SK-N-SH (cell line): ENCODE measurements at regions not wholly inside any gene's neighbourhood (a gene's known extent, or its start where the extent isn't known, plus 50 kb on each side); places are given as distances from the start of the nearest gene placed in this dataset.

ENCODE experiments used
- CTCF ChIA-PET: fragments of 300-600, 350-600 bp; formaldehyde crosslinking; extraction: SDS; loops from one replicate; lab custom pipeline; 2021; lab: Yijun Ruan, JAX
- POLR2A ChIA-PET: fragments of 350-600 bp; sonication (Branson Sonifier 250); formaldehyde crosslinking; extraction: SDS; loops from one replicate; lab custom pipeline; 2020; ENCODE audit warnings: antibody characterized with exemption, inconsistent platforms; lab: Yijun Ruan, JAX
- DNase-seq: peaks from one replicate; pipeline ENCODE4 v3.0.0; 2012
- H2AFZ ChIP-seq: fragments of 200-600 bp; sonication (generic); 2 replicates; pipeline ENCODE4 v1.8.1; 2016; ENCODE audit warnings: antibody characterized with exemption, mild to moderate bottlenecking, low read depth
- H3F3A ChIP-seq: fragments of 200-600 bp; sonication (generic); replicated peaks from 2 replicates; pipeline ENCODE3; 2016; ENCODE audit warnings: antibody characterized with exemption, mild to moderate bottlenecking; ENCODE audit not compliant: insufficient read depth
- H3K27ac ChIP-seq, 2 experiments: fragments of 200-500 bp in 1 of 2; fragments of 200-600 bp in 1 of 2; sonication (Bioruptor generic) in 1 of 2; sonication (generic), shearing (Covaris generic) in 1 of 2; 2 replicates each; pipeline versions ENCODE4 v1.5.1 to v1.6.1; 2014 to 2016; ENCODE audit warnings: low read depth in 2 of 2, inconsistent platforms in 1 of 2, low read length in 1 of 2, mild to moderate bottlenecking in 1 of 2, mixed read lengths in 1 of 2
- H3K27me3 ChIP-seq: fragments of 200-600 bp; sonication (generic), shearing (Covaris generic); 2 replicates; pipeline ENCODE4 v1.6.1; 2016; ENCODE audit warnings: mixed run types; ENCODE audit not compliant: insufficient read depth
- H3K36me3 ChIP-seq, 2 experiments: fragments of 200-500 bp in 1 of 2; fragments of 200-600 bp in 1 of 2; sonication (Bioruptor generic) in 1 of 2; sonication (generic) in 1 of 2; replicated peaks in 1 of 2; 2 replicates each; pipeline versions ENCODE3 to v1.5.1; 2014 to 2016; ENCODE audit warnings: low read length in 1 of 2, mild to moderate bottlenecking in 1 of 2; ENCODE audit not compliant: insufficient read depth in 2 of 2, control insufficient read depth in 1 of 2
- H3K4me1 ChIP-seq, 2 experiments: fragments of 200-500 bp in 1 of 2; fragments of 200-600 bp in 1 of 2; sonication (Bioruptor generic) in 1 of 2; sonication (generic), shearing (Covaris generic) in 1 of 2; 2 replicates each; pipeline versions ENCODE4 v1.5.1 to v1.6.1; 2014 to 2016; ENCODE audit warnings: low read depth in 1 of 2, low read length in 1 of 2, mixed run types in 1 of 2; ENCODE audit not compliant: insufficient read depth in 2 of 2, control insufficient read depth in 1 of 2
- H3K4me2 ChIP-seq: fragments of 200-600 bp; sonication (generic), shearing (Covaris generic); 2 replicates; pipeline ENCODE4 v1.6.1; 2017; ENCODE audit warnings: mixed run types
- H3K4me3 ChIP-seq, 2 experiments: fragments of 200-500 bp in 1 of 2; fragments of 200-600 bp in 1 of 2; sonication (Bioruptor generic) in 1 of 2; sonication (generic), shearing (Covaris generic) in 1 of 2; 2 replicates each; pipeline versions ENCODE4 v1.5.1 to v1.8.1; 2014 to 2016; ENCODE audit warnings: low read depth in 2 of 2, inconsistent platforms in 1 of 2, low read length in 1 of 2, mild to moderate bottlenecking in 1 of 2, mixed read lengths in 1 of 2, moderate library complexity in 1 of 2
- H3K79me2 ChIP-seq: fragments of 200-600 bp; sonication (generic); 2 replicates; pipeline ENCODE4 v1.8.1; 2017; ENCODE audit warnings: mild to moderate bottlenecking; ENCODE audit not compliant: insufficient read depth
- H3K9ac ChIP-seq: fragments of 200-600 bp; sonication (generic); 2 replicates; pipeline ENCODE4 v1.6.1; 2017; ENCODE audit warnings: mixed run types
- H3K9me2 ChIP-seq: fragments of 200-600 bp; sonication (generic); 2 replicates; pipeline ENCODE4 v1.6.1; 2017; ENCODE audit warnings: mixed run types
- H3K9me3 ChIP-seq: fragments of 200-600 bp; sonication (generic); 2 replicates; pipeline ENCODE4 v1.6.1; 2017; ENCODE audit warnings: mixed run types, mild to moderate bottlenecking, moderate library complexity
- H4K20me1 ChIP-seq: fragments of 200-600 bp; sonication (generic); 2 replicates; pipeline ENCODE4 v1.6.1; 2017; ENCODE audit warnings: mild to moderate bottlenecking, mixed run types; ENCODE audit not compliant: insufficient read depth
- CHD2 ChIP-seq: fragments of 150-350 bp; IDR thresholded peaks from 2 replicates; pipeline ENCODE4 v1.6.1; 2018; ENCODE audit warnings: low read length; ENCODE audit not compliant: partially characterized antibody
- ELF1 ChIP-seq: IDR thresholded peaks from 2 replicates; pipeline ENCODE4 v1.4.0; 2012
- EP300 ChIP-seq, 2 experiments: IDR thresholded peaks; 2 replicates each; pipeline versions ENCODE4 v1.4.0 to v1.6.1; 2012; ENCODE audit warnings: borderline replicate concordance in 1 of 2, low read depth in 1 of 2, low read length in 1 of 2
- EZH2phosphoT487 ChIP-seq: fragments of 200-600 bp; sonication (generic); IDR thresholded peaks from 2 replicates; pipeline ENCODE4 v1.6.1; 2017; ENCODE audit warnings: low read depth, mixed run types, mild to moderate bottlenecking, antibody characterized with exemption, moderate library complexity, borderline replicate concordance
- FOSL2 ChIP-seq: IDR thresholded peaks from 2 replicates; pipeline ENCODE4 v1.4.0; 2012; ENCODE audit warnings: low read depth, mild to moderate bottlenecking, moderate library complexity, borderline replicate concordance
- FOXJ3 ChIP-seq: sonication (generic); formaldehyde crosslinking; IDR thresholded peaks from 2 replicates; pipeline ENCODE4 v1.5.1; 2020; ENCODE audit warnings: mild to moderate bottlenecking, missing genetic modification reagents
- FOXM1 ChIP-seq: IDR thresholded peaks from 2 replicates; pipeline ENCODE4 v1.4.0; 2012; ENCODE audit warnings: low read depth, mild to moderate bottlenecking
- GABPA ChIP-seq: IDR thresholded peaks from 2 replicates; pipeline ENCODE4 v1.4.0; 2012; ENCODE audit warnings: low read depth, mild to moderate bottlenecking
- IRF3 ChIP-seq: fragments of 150-350 bp; IDR thresholded peaks from 2 replicates; pipeline ENCODE4 v1.6.1; 2016; ENCODE audit warnings: mild to moderate bottlenecking, low read depth, low read length
- JUND ChIP-seq: IDR thresholded peaks from 2 replicates; pipeline ENCODE4 v1.4.0; 2012
- MEF2A ChIP-seq: IDR thresholded peaks from 2 replicates; pipeline ENCODE4 v1.4.0; 2012; ENCODE audit warnings: low read depth, borderline replicate concordance
- MXI1 ChIP-seq: IDR thresholded peaks from 2 replicates; pipeline ENCODE4 v1.6.1; 2012; ENCODE audit warnings: mild to moderate bottlenecking, low read depth, low read length, improper control_type of control experiment
- NFIC ChIP-seq: IDR thresholded peaks from 2 replicates; pipeline ENCODE4 v1.4.0; 2012; ENCODE audit warnings: borderline replicate concordance
- NRF1 ChIP-seq: IDR thresholded peaks from 2 replicates; pipeline ENCODE4 v1.6.1; 2012; ENCODE audit warnings: low read depth, mild to moderate bottlenecking, low read length
- PBX3 ChIP-seq: IDR thresholded peaks from 2 replicates; pipeline ENCODE4; 2012
- POLR2AphosphoS5 ChIP-seq: IDR thresholded peaks from 2 replicates; pipeline ENCODE4 v1.6.1; 2012; ENCODE audit warnings: low read depth, low read length
- RFX5 ChIP-seq: IDR thresholded peaks from 2 replicates; pipeline ENCODE4 v1.6.1; 2012; ENCODE audit warnings: mild to moderate bottlenecking, improper control_type of control experiment, low read length
- RXRA ChIP-seq: IDR thresholded peaks from 2 replicates; pipeline ENCODE4 v1.4.0; 2012; ENCODE audit warnings: low read depth, mild to moderate bottlenecking, borderline replicate concordance
- SMC3 ChIP-seq: IDR thresholded peaks from 2 replicates; pipeline ENCODE4 v1.6.1; 2012; ENCODE audit warnings: low read depth, low read length, improper control_type of control experiment
- TAF1 ChIP-seq: IDR thresholded peaks from 2 replicates; pipeline ENCODE4 v1.6.1; 2012; ENCODE audit warnings: low read depth, mild to moderate bottlenecking, low read length, moderate library complexity, borderline replicate concordance
- TCF12 ChIP-seq: IDR thresholded peaks from 2 replicates; pipeline ENCODE4 v1.4.0; 2012
- TEAD4 ChIP-seq: IDR thresholded peaks from 2 replicates; pipeline ENCODE4 v1.4.0; 2012; ENCODE audit warnings: mild to moderate bottlenecking, borderline replicate concordance; ENCODE audit not compliant: insufficient read depth
- USF2 ChIP-seq: fragments of 150-350 bp; IDR thresholded peaks from 2 replicates; pipeline ENCODE4 v1.6.1; 2017; ENCODE audit warnings: antibody characterized with exemption, low read length, low read depth, borderline replicate concordance
- ZBTB33 ChIP-seq: IDR thresholded peaks from 2 replicates; pipeline ENCODE4 v1.4.0; 2012; ENCODE audit warnings: low read depth, borderline replicate concordance
- WGBS: methylation state at CpG from one replicate; pipeline ENCODE4 v1.1.6; 2017; ENCODE audit warnings: low lambda C conversion rate; 5-methylcytosine and 5-hydroxymethylcytosine counted together

GRCh38 chr13:80074143-80074752 is 266.7 kb downstream of the SPRY2 start:
- ChIA-PET CTCF (no interaction called here), POLR2A (no interaction called here)
- Histone ChIP-seq H3K4me3 (no peak overlapping the region), H3K4me2 (no peak overlapping the region), H3K9ac (no peak overlapping the region), H4K20me1 (no peaks in the 10 kb centered on the region), H3K9me2 (no peaks in the 10 kb centered on the region), H3K9me3 (no peaks in the 10 kb centered on the region), H3K4me1 (peaks cover 0 to 2% of the 10 kb centered on the region in 2 experiments; a peak in 1 of 4 replicates), H3K36me3 (no peaks in the 10 kb centered on the region), H3K27me3 (no peaks in the 10 kb centered on the region), H3F3A (no peaks in the 10 kb centered on the region), H3K79me2 (no peaks in the 10 kb centered on the region), H3K27ac (no peak overlapping the region), H2AFZ (no peak overlapping the region)
- TF ChIP-seq FOSL2 = no peak
- no peak for TF ChIP-seq POLR2AphosphoS5
- TF ChIP-seq ELF1 = no peak
- no peak for TF ChIP-seq FOXJ3
- TF ChIP-seq SMC3 = no peak
- no peak for TF ChIP-seq IRF3
- no peak for TF ChIP-seq TEAD4
- no peak for TF ChIP-seq USF2
- TF ChIP-seq EZH2phosphoT487 = no peak
- TF ChIP-seq TCF12 = no peak
- TF ChIP-seq NFIC = no peak
- no peak for TF ChIP-seq ZBTB33
- no peak for TF ChIP-seq MXI1
- no peak for TF ChIP-seq JUND
- TF ChIP-seq MEF2A = no peak
- TF ChIP-seq FOXM1 = no peak
- 92% methylated on average over 10 of the region's 13 CpGs for WGBS
- DNase-seq = no peak

- no peaks in the 10 kb centered on the region for H3K27me3 ChIP-seq
- no peaks in the 10 kb centered on the region for H3K9me3 ChIP-seq
- no peak overlapping the region for H3K9ac ChIP-seq
- H3F3A ChIP-seq = no peaks in the 10 kb centered on the region
- no peak overlapping the region for H3K4me2 ChIP-seq
- POLR2A ChIA-PET = no interaction called here
- CTCF ChIA-PET = no interaction called here
- H3K4me3 ChIP-seq = no peak overlapping the region
- H2AFZ ChIP-seq = no peak overlapping the region
- H4K20me1 ChIP-seq = no peaks in the 10 kb centered on the region
- H3K36me3 ChIP-seq = no peaks in the 10 kb centered on the region
- peaks cover 0 to 2% of the 10 kb centered on the region in 2 experiments; a peak in 1 of 4 replicates for H3K4me1 ChIP-seq
- no peak overlapping the region for H3K27ac ChIP-seq
- no peaks in the 10 kb centered on the region for H3K79me2 ChIP-seq
- no peak for DNase-seq
- H3K9me2 ChIP-seq = no peaks in the 10 kb centered on the region
- TF ChIP-seq EZH2phosphoT487 (no peak), POLR2AphosphoS5 (no peak), RFX5 (no peak), RXRA (no peak), TEAD4 (no peak), FOXJ3 (no peak), MXI1 (no peak), CHD2 (no peak), PBX3 (no peak), GABPA (no peak), NRF1 (no peak), MEF2A (no peak), TAF1 (no peak), IRF3 (no peak), TCF12 (no peak), EP300 (IDR thresholded peaks at IDR 0.05; ENCODE audit: borderline replicate concordance in 1 of 2, low read depth in 1 of 2, low read length in 1 of 2) (no peak)
Measured at GRCh38 chr13:80072231-80072630, 268.7 kb downstream of the SPRY2 start.
